ENCODE measurements at regions not wholly inside any gene's neighbourhood (a gene's known extent, or its start where the extent isn't known, plus 50 kb on each side); places are given as distances from the start of the nearest gene placed in this dataset.

GRCh38 chr10:111481261-111481826 lies 404.5 kb downstream of the ADRA2A start:
- intact Hi-C loops (cut with micrococcal nuclease), result no loop called here
- no peak for ATAC-seq
- no peak for DNase-seq

- intact Hi-C loops (cut with micrococcal nuclease), result no loop called here
- no peak for ATAC-seq
- no peak for DNase-seq
These were observed 405.0 kb downstream of the ADRA2A start for GRCh38 chr10:111481866-111482265.

DNA sequence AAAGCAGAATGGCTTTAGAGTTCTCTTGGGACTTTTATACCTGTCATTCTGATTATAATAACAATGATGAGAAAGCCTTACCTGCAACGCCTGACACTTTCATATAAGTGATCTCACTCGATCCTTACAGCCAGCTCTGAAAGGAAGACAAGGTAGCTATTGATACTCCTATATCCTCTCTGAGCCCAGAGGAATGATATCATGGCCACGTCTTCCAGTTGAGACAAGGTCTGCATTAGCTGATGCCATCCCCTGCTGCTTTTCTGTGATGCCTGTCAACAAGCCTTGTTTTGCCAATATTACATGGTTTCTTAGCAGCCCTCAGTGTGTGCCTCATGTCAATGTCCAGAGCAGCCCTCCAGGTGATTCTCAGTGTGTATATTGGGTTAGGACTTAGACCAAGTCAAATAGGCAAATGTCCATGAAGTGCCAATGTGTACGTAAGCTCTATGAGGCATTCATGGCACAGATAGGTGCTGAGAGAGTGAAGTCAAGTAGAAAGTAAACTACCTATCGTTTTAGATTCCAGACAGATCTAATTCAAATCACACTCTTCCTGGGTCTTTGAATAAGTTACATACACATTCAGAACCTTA lies 405.9 kb downstream of the ADRA2A start:
- ATAC-seq (no peak), DNase-seq (no peak)
- intact Hi-C loops (cut with micrococcal nuclease), result no loop called here

DNA sequence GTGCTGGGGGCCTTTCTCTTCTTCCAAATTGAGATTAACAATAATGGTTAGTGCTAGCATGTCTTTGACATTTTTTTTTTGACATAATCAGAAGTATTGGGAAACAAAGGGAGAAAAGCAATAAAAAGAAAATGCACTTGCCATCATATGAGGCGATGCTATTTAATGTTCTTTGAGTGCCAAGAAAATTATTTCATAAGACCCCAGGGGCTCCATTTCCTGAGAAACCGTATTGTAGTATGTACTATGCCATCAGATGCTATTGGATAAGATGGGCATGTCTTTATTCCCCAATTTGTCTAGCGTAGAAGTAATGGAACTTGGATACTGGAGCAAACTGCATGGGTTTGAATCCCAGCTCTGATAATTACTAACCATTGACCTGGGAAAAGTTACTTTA lies 408.9 kb downstream of the ADRA2A start:
- ATAC-seq (no peak), DNase-seq (no peak)
- intact Hi-C loops (cut with micrococcal nuclease), result no loop called here

- intact Hi-C loops (cut with micrococcal nuclease), result no loop called here
- ATAC-seq (no peak), DNase-seq (no peak)
These were observed 409.5 kb downstream of the ADRA2A start for GRCh38 chr10:111486346-111486745.

- no peak for DNase-seq
- intact Hi-C loops (cut with micrococcal nuclease), result no loop called here
- ATAC-seq, result no peak
These were observed 411.8 kb downstream of the ADRA2A start for GRCh38 chr10:111488668-111489067.

DNA sequence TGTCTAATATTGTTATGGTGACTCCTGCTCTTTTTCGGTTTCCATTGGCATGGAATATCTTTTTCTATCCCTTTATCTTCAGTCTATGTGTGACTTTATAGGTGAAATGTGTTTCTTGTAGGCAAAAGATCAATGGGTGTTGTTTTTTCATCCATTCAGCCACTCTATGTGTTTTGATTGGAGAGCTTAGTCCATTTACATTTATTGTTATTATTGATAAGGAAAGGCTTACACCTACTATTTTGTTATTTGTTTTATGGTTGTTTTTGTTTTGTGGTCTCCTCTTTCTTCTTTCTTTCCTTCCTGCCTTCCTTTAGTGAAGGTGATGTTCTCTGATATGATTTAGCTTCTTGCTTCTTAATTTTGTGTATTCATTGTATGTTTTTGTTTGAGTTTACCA lies 414.3 kb downstream of the ADRA2A start:
- no peak for ATAC-seq
- intact Hi-C loops (cut with micrococcal nuclease), result no loop called here
- DNase-seq, result no peak

DNA sequence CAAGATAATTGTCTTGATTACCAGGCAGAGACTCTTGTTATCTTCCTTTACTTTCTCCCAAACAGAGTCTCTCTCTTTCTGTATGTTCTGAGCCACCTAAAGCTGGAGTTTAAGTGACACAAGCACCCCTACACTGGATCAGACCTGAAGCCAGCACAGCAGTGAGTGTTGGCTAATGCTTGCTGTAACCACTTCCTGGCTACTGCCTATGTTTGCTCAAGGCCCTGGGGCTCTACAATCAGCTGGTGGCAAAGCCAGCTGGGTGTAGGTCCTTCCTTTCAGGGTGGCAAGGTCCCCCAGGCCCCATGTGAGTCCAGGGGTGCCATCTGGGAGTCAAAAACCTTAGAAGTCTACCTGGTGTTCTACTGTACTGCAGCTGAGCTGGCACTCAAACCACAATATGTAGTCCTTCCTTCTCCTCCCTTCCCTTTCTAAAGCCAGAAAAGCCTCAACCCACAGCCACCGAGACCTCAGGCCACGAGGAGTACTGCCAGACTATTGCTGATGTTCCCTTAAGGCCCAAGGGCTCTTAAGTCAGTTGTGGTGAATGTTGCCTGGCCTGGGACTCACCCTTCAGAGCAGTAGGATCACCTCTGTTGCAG lies 416.3 kb downstream of the ADRA2A start:
- DNase-seq (no peak), ATAC-seq (no peak)
- intact Hi-C loops (cut with micrococcal nuclease), result no loop called here

DNA sequence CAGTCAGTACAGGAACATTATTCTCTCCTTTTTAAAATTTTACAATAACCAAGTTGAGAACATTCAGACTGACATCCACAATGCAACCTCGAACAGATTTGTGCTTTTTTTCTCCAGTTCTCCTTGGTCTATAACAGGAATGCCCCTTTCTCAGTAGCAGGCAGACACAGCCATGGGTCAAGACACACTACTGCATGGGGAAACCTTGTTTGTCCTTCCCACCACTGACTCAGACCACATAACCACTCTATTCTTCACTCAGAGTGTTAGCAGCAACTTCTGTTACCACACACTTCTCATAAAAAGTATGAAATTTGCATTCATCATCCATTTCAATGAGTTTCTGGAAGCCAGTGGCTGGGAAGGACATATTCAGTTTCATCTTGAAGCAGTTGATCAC lies 421.7 kb downstream of the ADRA2A start:
- ATAC-seq (no peak), DNase-seq (no peak)
- intact Hi-C loops (cut with micrococcal nuclease), result no loop called here

- ATAC-seq, result no peak
- intact Hi-C loops (cut with micrococcal nuclease), result no loop called here
- DNase-seq, result no peak
These were observed 427.5 kb downstream of the ADRA2A start for GRCh38 chr10:111504376-111504775.

- DNase-seq (no peak), ATAC-seq (no peak)
These were observed 429.6 kb downstream of the ADRA2A start for GRCh38 chr10:111506266-111507034.

DNA sequence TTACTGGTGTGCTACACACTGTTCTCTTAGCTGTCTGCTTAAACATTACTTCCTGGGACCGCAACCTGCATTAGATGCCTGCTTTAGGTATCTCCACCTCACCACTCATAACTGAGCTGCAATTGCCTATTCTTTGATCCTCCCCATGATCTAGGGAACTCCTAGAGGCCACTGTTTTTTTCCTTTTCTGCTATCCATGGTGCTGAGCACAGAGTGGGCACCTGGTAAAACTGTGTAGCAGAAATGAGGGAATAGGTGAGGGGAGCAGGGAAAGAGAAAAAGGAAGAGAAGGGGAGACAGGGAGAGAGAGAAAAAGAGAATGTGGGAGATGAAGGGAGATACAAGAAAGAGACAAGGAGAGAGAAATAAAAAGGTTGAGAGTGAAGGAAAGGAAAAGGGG lies 434.9 kb downstream of the ADRA2A start:
- ATAC-seq, result no peak
- intact Hi-C loops (cut with micrococcal nuclease), result no loop called here
- DNase-seq, result no peak

More at GRCh38 chr10:111506266-111507034, 429.6 kb downstream of the ADRA2A start:
- intact Hi-C loops (cut with micrococcal nuclease), result no loop called here

- no peak for DNase-seq
- no peak for ATAC-seq
- intact Hi-C loops (cut with micrococcal nuclease), result no loop called here
These were observed 438.4 kb downstream of the ADRA2A start for GRCh38 chr10:111515264-111515663.

GRCh38 chr10:111515706-111516105 lies 438.9 kb downstream of the ADRA2A start:
- intact Hi-C loops (cut with micrococcal nuclease), result no loop called here
- ATAC-seq, result no peak
- no peak for DNase-seq

GRCh38 chr10:111516144-111516543 lies 439.3 kb downstream of the ADRA2A start:
- intact Hi-C loops (cut with micrococcal nuclease), result no loop called here
- ATAC-seq (no peak), DNase-seq (no peak)

DNA sequence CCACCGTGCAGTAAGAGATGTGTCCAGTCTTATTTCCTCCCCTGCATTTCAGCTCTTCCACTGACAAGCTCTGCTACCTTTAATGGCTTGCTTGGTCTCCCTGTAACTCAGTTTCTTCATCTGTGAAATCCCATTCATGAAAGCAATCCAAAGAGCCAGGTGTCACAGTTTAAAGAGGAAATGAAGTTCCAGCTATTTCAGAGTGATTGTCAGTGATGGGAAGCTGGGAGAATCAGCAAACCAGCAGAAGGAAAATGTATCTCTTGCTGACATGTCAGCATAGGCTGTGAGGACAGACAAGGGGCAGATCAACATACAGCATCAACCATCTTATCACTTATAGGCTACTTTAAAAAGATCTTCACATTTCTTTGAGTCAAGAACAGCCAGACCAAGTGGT lies 445.3 kb downstream of the ADRA2A start:
- DNase-seq (no peak), ATAC-seq (no peak)
- intact Hi-C loops (cut with micrococcal nuclease), result no loop called here

DNA sequence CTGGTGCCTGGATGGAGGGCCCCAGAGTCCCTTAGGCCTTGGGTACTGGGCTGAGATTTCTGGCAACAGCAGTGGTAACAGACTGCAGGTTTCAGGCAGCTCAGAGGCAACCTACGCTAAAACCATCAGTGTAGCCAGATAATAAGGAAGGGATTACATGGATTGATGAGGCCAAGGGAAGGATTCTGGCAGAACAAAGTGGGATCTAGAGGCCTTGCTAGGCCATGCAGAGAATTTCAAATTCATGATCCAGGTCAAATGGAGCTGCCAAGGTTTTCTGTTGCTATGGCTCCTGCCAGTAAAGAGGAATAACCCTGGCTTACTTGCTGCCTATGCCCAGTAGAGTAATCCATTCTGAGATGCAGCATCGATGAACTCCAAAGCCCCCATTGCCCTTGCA lies 445.7 kb downstream of the ADRA2A start:
- ATAC-seq, result no peak
- intact Hi-C loops (cut with micrococcal nuclease), result no loop called here
- DNase-seq, result no peak

DNA sequence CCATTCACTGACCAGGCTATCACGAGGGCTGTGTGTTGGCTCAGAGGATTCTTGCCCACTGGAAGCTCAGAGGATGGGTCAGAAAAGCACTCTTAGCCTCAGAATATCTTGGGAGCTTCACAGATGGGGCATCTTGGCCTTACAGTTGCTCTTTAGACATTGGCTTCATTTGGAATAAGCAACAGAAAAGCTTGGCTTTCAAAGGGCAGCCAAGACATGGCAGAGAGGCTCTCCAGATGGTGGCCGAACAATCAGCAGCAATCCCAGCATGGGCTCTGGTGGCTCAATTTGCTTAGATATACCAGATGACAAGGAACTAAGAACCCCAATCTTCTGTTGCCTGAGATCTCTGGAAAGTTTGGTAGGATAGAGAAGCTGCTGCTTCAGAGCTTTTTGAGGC lies 446.2 kb downstream of the ADRA2A start:
- intact Hi-C loops (cut with micrococcal nuclease), result no loop called here
- ATAC-seq (no peak), DNase-seq (no peak)

GRCh38 chr10:111524134-111524533 lies 447.3 kb downstream of the ADRA2A start:
- intact Hi-C loops (cut with micrococcal nuclease), result no loop called here
- no peak for DNase-seq
- no peak for ATAC-seq

- DNase-seq (no peak), ATAC-seq (no peak)
- intact Hi-C loops (cut with micrococcal nuclease), result no loop called here
These were observed 448.9 kb downstream of the ADRA2A start for GRCh38 chr10:111525696-111526095.

GRCh38 chr10:111531690-111532089 lies 454.9 kb downstream of the ADRA2A start:
- ATAC-seq (no peak), DNase-seq (no peak)
- intact Hi-C loops (cut with micrococcal nuclease), result no loop called here
